ENCODE measurements at regions not wholly inside any gene's neighbourhood (a gene's known extent, or its start where the extent isn't known, plus 50 kb on each side); places are given as distances from the start of the nearest gene placed in this dataset.
"Not testable (repeated sequence)": the region's sequence is repeated elsewhere in the genome, so short reads cannot be mapped to it uniquely, and the experiment has no call there.

GRCh38 chr2:67614454-67614853 is 217.3 kb downstream of the ETAA1 start:
- Histone ChIP-seq H3K9me3 (ENCODE audit: control insufficient read depth, insufficient read depth, low read length) (no peaks in the 10 kb centered on the region), H3K27me3 (ENCODE audit: control insufficient read depth, insufficient read depth, low read length) (no peaks in the 10 kb centered on the region), H3K36me3 (ENCODE audit: control insufficient read depth, insufficient read depth, low read length) (no peaks in the 10 kb centered on the region), H3K4me3 (ENCODE audit: low read length) (no peak overlapping the region), H3K4me1 (ENCODE audit: control insufficient read depth, insufficient read depth, low read length) (peaks cover 3% of the 10 kb centered on the region), H3K27ac (ENCODE audit: low read length) (no peak overlapping the region)
- Mint-ChIP-seq H3K27ac (no peak overlapping the region), H3K4me3 (no peak overlapping the region), H3K9me3 (peaks cover 0 to 2% of the 10 kb centered on the region in 2 donors), H3K4me1 (peaks cover 9 to 11% of the 10 kb centered on the region in 2 donors), H3K36me3 (no peaks in the 10 kb centered on the region), H3K27me3 (ENCODE audit: low read depth in 2 of 2) (no peaks in the 10 kb centered on the region)
- DNase-seq (no peak), ATAC-seq (no peak)
- whole genome bisulfite sequencing (ENCODE audit: insufficient coverage), result 85% methylated on average over 1 of the region's 1 CpG
- TF ChIP-seq, protein P1, sequence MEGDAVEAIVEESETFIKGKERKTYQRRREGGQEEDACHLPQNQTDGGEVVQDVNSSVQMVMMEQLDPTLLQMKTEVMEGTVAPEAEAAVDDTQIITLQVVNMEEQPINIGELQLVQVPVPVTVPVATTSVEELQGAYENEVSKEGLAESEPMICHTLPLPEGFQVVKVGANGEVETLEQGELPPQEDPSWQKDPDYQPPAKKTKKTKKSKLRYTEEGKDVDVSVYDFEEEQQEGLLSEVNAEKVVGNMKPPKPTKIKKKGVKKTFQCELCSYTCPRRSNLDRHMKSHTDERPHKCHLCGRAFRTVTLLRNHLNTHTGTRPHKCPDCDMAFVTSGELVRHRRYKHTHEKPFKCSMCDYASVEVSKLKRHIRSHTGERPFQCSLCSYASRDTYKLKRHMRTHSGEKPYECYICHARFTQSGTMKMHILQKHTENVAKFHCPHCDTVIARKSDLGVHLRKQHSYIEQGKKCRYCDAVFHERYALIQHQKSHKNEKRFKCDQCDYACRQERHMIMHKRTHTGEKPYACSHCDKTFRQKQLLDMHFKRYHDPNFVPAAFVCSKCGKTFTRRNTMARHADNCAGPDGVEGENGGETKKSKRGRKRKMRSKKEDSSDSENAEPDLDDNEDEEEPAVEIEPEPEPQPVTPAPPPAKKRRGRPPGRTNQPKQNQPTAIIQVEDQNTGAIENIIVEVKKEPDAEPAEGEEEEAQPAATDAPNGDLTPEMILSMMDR (IDR thresholded peaks at IDR 0.05), result no peak
- intact Hi-C loops (cut with micrococcal nuclease), result no loop called here

DNA sequence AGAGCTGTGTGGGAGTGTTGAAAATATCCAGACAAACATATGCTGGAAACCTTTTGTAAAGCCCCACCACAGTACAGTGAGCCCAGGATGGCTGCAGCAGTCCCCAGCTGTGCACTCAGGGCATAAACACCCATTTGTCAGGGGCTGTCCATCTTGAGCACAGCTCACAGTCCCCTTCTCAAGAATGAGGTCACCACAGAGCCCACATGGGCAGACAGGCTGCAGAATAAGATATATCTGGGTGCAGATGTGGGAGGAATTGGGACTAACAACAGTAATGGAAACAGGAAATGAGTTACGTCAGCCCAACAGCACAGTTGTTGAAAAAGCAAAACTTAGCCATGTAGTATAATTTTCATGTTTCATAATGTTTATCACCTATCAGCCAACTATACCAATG is 219.6 kb downstream of the ETAA1 start:
- Mint-ChIP-seq H3K9me3 (no peaks in the 10 kb centered on the region), H3K4me1 (peaks cover 10 to 11% of the 10 kb centered on the region in 2 donors), H3K27me3 (ENCODE audit: low read depth in 2 of 2) (no peaks in the 10 kb centered on the region), H3K36me3 (no peaks in the 10 kb centered on the region), H3K27ac (no peak overlapping the region), H3K4me3 (no peak overlapping the region)
- Histone ChIP-seq H3K9me3 (ENCODE audit: control insufficient read depth, insufficient read depth, low read length) (no peaks in the 10 kb centered on the region), H3K27me3 (ENCODE audit: control insufficient read depth, insufficient read depth, low read length) (no peaks in the 10 kb centered on the region), H3K4me1 (ENCODE audit: control insufficient read depth, insufficient read depth, low read length) (peaks cover 3% of the 10 kb centered on the region), H3K36me3 (ENCODE audit: control insufficient read depth, insufficient read depth, low read length) (no peaks in the 10 kb centered on the region), H3K4me3 (ENCODE audit: low read length) (no peak overlapping the region), H3K27ac (ENCODE audit: low read length) (no peak overlapping the region)
- peak; percentile 66 to 88 (median 88) for ATAC-seq
- intact Hi-C loops (cut with micrococcal nuclease), result no loop called here
- DNase-seq, result peak; percentile 2 to 16
- WGBS (ENCODE audit: insufficient coverage), result 14% methylated on average over 1 of the region's 1 CpG
- TF ChIP-seq, protein P1 (IDR thresholded peaks at IDR 0.05), result no peak

DNA sequence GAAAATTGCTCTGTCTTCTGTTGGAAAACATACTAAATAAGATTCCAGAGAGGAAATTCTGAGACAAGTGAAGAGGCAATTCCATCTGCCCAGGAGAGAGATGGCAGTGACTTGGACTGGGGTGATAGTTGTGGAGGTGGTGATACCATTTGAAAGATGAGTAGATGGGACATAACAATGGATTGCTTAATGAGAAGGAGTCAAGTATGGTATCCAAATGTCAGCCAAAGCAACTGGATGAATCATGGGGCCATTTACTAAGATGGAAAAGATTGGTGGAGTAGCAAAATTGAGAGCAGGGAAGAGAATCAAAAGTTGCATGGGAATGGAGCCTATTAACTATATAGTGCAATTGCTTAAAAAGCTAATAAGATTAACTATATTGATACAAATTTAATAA is 222.1 kb downstream of the ETAA1 start:
- intact Hi-C loops (cut with micrococcal nuclease), result no loop called here
- Mint-ChIP-seq H3K4me3 (no peak overlapping the region), H3K4me1 (peaks cover 0 to 7% of the 10 kb centered on the region in 2 donors), H3K27me3 (ENCODE audit: low read depth in 2 of 2) (peaks cover 0 to 2% of the 10 kb centered on the region in 2 donors), H3K36me3 (no peaks in the 10 kb centered on the region), H3K27ac (no peak overlapping the region), H3K9me3 (no peaks in the 10 kb centered on the region)
- peaks cover 3% of the 10 kb centered on the region for H3K4me1 ChIP-seq (ENCODE audit: control insufficient read depth, insufficient read depth, low read length)
- H3K36me3 ChIP-seq (ENCODE audit: control insufficient read depth, insufficient read depth, low read length), result no peaks in the 10 kb centered on the region
- H3K9me3 ChIP-seq (ENCODE audit: control insufficient read depth, insufficient read depth, low read length), result no peaks in the 10 kb centered on the region
- no peak overlapping the region for H3K4me3 ChIP-seq (ENCODE audit: low read length)
- H3K27me3 ChIP-seq (ENCODE audit: control insufficient read depth, insufficient read depth, low read length), result no peaks in the 10 kb centered on the region
- no peak overlapping the region for H3K27ac ChIP-seq (ENCODE audit: low read length)
- TF ChIP-seq, protein P1 (IDR thresholded peaks at IDR 0.05), result no peak
- DNase-seq, result no peak
- ATAC-seq, result no peak

GRCh38 chr2:67623741-67624140 is 226.6 kb downstream of the ETAA1 start:
- H3K4me1 ChIP-seq (ENCODE audit: control insufficient read depth, insufficient read depth, low read length); H3K27me3 ChIP-seq (ENCODE audit: control insufficient read depth, insufficient read depth, low read length); H3K27ac Mint-ChIP-seq; H3K36me3 ChIP-seq (ENCODE audit: control insufficient read depth, insufficient read depth, low read length); DNase-seq; H3K36me3 Mint-ChIP-seq; ATAC-seq; intact Hi-C loops (cut with micrococcal nuclease); H3K9me3 ChIP-seq (ENCODE audit: control insufficient read depth, insufficient read depth, low read length); H3K4me1 Mint-ChIP-seq; H3K4me3 ChIP-seq (ENCODE audit: low read length); H3K9me3 Mint-ChIP-seq; H3K27ac ChIP-seq (ENCODE audit: low read length); H3K4me3 Mint-ChIP-seq: not testable (repeated sequence)
- 88% methylated on average over 1 of the region's 2 CpGs for WGBS (ENCODE audit: insufficient coverage)
- peaks cover 6 to 18% of the 10 kb centered on the region in 2 donors for H3K27me3 Mint-ChIP-seq (ENCODE audit: low read depth in 2 of 2)

All from natural killer cell (primary cell).